IPS-NIHi7 (cell line): ENCODE measurements at regions not wholly inside any gene's neighbourhood (a gene's known extent, or its start where the extent isn't known, plus 50 kb on each side); places are given as distances from the start of the nearest gene placed in this dataset.
A peak's percentile ranks its signal among the peaks of the same experiment; 100 is the strongest.

Source experiments
- DNase-seq: peaks from one replicate; pipeline ENCODE4 v3.0.0; 2012; ENCODE audit warnings: mixed read lengths; ENCODE audit errors: extremely low spot score

DNA sequence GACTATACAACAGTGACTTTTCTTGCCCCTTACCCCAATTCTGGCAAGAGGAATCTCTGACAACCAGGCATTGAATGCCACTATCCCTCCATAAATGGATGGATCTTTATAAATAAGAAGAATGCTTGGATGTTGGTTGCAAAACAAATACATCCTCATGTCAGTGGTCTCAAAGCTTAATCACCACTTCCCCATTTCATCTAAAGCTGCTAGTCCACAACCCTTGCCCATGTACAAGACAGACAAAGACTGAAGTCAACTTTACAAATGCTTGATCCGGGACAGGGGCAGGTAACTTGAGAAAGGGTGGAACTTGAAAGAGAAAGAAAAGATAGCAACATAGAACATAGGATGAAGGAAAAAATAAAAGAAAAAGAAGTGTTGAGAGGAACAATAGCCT, 540.5 kb upstream of the NOX3 start:
- DNase-seq, result no peak

DNA sequence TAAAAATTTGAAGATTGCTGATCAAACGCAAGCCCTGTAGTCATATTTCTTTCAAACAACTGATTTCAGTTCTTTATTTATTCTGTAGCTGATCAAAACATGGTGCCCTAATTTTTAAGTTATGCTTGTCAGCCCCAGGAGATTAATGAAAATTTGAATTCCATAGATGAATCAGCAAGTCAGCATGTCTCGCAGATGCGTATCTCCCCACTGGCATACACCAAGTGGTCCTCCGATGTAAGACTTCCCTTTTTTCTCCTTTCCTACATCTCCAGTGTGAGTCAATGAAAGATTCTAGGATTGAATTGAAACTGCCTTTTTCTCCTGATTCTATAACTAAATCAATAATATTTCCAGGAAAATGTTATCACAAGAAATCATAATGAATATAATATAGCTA, 539.6 kb upstream of the NOX3 start:
- DNase-seq, result no peak

DNA sequence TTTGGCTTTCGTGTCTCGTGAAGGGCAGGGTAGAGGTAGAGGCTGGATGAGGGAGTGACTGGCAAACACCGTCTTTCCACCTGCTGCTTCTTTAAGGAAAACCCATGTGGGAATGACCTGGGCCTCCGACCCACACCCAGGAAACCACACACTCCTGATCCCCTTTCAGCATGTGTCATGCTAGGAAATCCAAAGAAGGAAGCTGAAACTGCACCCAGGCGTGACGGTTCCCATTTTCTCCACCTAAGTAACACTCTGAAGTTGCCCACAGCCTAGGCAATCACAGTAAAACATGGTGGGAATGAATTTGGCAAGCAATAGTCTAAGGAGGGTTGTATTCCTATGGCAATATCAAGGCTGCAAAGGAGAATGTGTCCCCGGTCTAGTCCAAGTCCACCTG, 538.4 kb upstream of the NOX3 start:
- DNase-seq, result no peak

DNA sequence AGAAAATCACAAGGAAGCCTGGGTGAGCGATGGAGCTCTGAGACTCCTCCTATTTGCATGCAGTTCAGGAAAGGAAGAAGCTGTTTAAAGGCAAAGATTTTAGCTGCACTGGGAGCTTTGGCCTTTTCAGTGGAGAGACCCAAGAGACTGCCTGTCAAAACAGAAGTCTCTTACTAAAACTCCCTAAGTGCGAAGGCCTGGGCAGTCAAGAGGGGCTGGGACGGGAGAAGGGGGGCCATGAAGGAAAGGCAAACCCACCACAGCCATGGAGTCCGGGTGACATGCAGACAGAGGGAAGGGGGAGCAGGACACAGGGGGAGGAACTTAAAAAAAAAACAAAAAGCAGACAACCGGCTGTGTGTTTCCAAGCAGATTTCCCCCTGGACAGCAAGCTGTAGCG, 537.6 kb upstream of the NOX3 start:
- DNase-seq, result no peak

DNA sequence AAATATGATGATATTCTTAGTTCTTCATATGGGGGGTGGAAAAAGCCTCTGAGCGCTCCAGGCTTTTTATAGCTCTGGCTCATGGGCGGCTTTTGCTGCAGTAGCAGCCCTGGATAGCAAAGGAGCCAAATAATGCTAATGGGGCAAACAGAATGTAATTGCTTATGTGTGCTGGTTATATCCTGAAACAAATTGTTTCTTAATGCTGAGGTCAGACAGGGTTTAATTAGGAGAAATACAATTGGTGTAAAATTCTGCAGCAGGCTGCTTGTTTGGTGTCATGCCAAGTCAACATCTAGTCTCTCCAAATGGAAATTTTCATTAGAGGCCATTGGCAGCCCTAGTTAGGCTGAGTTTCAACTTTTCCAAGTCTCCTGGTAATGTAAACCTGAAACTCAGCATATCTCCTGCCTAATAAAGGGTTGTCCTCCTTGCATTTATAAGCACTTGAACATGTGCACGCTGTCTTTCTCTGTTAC, 530.1 kb upstream of the NOX3 start:
- DNase-seq, result no peak

DNA sequence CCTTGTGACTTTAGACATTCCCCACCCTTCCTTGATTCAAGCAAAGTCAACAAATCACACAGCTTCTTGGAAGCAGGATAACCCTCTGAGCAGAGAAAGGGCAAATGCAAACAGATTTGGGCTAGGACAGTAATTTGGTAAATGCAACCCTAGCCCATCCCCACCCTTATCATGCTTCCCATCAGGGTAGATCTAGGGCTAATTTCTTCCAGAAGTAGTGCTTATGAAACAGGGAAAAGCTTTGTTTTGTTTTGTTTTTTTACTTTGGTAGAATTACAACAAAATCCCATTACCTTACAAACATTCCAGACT, 525.1 kb upstream of the NOX3 start:
- no peak for DNase-seq

DNA sequence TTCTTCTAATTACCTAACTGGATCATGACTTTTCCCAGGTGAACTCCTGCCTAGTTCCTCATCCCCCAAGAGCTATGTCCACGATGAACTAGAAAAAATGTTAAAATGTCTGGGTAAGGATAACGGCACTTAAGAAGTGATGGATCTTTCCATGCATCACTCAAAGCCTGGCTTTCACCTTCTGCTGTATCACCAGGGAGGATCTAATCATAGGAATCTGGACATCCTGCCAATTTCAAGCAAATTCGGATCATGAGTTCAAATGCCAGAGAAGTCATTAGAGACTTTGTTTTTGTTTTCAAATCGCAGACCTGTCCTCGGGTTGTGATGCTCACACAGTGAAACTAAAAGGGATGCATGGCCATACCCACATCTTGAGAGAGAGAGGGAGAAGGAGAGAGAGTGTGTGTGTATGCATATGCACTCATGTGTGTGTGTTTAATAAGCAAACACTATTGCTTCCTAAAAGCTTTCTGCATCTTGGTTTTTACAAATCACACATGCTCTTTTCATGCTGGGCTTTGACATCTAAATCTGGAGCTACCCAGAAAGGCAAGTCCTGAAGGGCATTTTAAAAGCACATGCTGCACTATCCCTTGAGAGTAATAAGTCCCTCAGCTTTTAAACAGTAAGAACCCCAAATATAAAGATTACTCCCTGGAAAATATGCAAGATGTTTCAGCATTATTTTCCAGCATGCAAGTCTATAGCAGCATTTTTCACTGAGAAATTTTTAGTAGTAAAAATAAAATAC, 524.6 kb upstream of the NOX3 start:
- no peak for DNase-seq

DNA sequence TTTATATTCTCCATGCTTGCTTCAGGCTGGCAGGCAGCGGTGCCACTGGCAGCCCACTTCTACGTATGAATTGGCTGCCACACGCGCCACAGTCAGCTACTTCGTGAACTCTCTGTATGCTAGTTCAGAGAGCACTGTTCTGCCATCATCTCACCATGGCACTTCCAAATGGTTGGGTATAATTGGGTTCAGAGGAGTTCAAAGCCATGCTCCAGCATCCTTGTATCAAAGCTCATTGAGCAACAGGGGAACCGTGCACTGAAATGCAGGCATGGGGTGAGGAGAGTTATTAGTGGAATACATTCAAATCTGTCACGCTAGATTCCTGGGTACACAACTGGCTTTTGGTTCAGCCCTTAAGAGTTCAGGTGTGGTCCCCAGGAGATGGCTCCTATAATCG, 519.9 kb upstream of the NOX3 start:
- DNase-seq, result no peak

DNA sequence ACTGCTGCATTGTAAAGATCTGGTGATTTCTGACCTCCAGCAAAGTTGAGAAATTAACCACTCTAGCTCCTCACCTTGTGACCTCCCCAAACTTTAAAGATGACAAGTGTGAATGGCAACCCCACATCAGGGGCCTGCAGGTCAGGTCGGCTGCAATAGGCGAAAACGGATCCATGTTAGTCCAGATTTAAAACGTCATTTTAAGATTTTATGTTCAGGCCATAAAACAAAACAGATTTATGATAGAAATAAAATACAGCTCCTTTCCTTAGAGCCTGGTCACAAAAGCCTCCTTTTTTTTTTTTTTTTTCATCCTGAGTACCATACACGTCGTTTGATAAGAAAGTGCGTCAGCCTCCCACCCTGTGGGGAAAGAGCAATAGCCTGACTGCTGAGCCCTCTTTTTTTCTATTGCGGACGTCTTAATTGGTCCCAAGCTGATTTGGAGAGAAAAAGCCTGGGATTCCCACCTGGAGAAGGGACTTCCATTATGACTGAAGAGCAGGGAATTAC, 519.2 kb upstream of the NOX3 start:
- DNase-seq, result no peak

DNA sequence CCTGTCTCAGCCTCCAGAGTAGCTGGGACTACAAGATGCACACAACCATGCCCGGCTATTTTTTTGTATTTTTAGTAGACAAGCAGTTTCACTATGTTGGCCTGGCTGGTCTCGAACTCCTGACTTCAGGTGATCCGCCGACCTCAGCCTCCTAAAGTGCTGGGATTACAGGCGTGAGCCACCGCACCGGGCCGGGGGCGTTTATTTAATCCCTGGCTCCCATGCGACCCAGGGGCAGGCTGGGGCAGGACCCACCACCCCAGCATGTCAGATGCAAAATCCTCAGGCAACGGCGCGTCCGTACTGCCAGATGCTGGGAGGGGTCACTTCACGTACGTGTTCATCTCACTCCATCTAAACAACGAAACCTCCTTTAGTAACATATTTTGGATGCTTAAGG, 518.7 kb upstream of the NOX3 start:
- DNase-seq, result no peak

DNA sequence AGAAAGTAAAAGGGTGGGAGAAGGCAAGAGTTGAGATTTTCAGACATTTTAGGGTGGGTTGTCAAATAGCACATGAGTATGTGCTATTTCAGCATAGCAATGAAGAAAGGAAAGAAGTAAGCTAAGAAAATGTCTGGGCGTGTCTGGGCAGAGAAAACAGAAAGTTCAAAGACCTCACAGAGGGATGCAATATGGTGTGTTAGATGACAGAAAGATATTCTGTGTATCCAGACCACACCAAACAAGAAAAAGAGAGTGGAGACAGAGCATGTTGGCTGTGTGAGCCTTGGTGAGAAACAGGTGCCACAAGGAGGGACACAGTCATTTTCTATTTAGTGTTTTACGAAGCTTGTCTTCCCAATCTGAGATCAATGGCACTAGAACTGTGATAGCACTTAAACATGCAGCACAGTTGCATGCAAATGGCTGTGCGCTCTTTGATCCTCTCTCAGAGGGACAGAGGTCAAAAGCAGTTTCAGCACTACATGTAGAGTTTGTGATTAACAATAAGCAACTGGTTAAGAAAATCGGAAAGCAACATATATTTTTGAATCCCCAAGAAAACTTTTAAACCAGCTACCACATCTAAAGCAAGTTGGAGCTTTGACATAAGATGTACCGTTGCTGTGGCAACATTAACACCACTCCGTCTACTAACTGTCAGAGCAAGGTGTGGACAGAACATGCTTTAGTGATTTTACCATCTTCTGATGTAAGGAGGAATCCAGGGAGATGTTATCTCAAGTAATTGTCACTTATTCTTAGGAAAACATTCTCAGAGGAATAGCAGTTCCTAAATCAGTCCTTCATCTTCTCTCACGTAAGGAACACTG, 515.5 kb upstream of the NOX3 start:
- no peak for DNase-seq

DNA sequence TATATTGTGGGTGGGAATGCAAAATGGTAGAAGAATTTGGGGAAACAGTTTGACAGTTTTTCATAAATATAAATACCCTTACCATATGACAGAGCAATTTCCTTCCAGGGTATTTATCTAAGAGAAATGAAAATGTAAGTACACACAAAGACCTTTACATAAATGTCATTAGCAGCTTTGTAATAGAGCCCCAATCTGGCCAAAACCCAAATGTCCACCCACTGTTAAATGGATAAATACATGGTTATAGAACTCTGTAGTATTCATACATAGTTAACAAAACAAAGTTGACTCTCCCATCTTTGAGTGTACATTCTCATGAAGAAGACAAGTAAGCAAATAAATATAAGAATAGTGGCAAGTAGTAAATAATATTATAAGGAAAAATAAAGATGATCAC, 514.8 kb upstream of the NOX3 start:
- DNase-seq, result no peak

DNA sequence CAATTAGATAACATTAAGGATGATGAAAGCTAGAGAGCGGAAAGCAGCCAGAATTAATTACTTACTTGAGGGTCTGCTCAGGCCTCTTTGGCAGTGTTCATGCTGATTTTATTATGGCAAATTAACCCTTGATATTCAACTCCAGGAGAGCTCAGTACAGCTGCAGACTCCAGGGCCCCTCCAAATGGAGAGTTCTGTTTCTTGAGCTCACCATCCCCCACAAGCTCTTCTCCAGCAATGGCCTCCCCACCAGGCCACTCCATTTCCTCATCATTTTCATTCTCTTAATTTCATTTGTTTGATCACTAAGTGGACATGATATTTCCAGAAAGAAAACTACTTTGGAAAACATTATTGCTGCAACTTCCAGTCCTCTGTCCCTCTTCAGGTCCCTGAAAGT, 513.3 kb upstream of the NOX3 start:
- DNase-seq, result no peak

DNA sequence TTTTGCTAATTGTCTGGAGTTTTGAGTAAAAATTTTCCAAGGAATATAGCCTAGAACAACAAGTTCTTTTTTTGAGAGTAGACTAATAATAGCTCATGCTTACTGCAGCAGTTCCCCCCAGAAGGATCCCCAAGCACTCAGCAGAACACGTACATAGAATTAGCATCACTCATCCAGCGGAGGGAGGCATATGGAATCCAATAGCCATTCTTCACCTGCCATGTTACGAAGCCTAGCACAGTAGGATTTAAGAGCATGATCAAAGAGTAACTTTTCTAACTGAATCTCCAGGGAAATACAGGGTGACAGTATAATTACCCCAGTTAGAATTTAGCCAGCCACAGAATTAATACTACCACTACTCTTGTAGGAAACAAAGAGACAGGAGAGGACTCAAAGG, 511.7 kb upstream of the NOX3 start:
- DNase-seq, result no peak

DNA sequence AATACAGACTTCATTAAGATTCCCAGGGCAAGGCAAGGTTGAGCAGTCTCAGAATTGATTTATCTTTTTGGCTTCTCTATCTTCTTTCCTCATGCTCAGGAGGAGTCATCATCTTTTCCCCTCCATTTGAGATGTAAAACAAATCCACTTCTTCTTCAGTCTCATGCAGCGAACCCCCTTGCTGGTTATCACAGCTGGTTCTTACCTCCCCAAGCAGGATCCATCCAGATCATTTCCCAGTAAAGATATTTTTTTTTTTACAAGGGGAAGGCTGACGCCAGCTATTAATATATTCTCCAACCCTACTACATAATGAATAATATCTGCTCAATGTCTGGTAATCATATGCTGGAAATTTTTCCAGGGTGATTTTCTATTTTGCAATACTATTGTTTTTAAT, 508.9 kb upstream of the NOX3 start:
- no peak for DNase-seq

DNA sequence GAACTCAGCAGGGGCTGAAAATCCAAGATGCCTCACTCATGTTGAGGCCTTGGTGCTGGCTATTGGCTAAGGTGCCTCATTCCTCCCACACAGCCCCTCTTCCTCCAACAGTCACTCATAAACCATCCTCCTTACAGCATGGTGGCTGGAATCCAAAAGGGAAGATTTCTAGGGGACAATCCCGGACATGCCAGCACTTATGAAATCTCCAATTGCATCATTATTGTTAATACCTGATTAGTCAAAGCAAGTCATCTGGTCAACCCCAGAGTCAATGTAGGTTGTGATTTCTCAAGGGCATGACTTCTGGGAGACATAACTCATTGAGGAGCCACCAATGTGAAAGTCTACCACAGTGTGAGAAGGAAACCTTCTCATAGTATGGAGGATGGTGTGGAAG, 506.6 kb upstream of the NOX3 start:
- DNase-seq, result no peak

DNA sequence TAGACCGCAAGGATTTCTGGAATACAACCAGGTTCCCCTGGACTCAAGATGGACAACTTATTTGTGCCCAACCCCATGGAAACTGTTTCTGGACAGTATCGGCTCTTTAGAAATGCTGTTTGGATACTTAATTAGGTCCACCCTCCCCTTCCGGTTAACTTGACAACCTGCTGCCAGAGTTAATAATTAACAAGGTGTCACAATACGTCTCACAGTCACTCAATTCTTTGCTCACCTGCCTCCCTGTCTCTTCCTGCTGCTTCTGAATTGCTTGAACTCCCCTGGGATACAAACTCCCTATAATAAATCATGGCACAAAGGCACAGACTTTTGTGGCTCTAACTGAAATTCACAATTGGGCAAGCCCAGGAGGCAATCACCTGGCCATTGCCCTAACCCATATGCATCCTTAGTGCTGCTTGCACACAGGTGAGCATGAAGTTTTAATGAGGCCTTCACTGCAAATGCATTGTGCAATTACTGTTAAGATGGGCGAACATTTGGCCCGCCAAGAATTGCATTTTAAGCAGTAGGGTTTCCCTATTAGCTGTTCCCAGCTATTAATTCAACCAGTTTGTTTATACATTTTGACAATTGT, 504.4 kb upstream of the NOX3 start:
- DNase-seq, result no peak

DNA sequence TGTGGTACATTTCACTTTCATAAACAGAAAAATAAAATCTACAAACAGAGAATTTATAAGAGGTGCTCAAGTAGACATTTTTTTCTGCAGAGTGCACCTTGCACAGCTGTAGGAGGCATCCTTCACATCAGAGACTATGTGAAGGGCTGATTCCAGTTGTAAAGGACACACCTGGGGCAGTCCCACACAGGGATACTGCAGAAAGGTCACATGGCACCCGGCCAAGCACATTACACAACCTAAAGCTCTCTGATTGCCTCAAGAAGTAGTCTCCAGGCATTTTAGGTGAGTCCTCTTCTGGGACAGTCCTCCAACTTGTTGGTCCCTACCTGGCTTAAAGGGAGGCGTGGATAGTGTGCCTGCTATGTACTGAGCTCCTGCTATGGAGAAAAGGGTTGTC, 502.9 kb upstream of the NOX3 start:
- no peak for DNase-seq

DNA sequence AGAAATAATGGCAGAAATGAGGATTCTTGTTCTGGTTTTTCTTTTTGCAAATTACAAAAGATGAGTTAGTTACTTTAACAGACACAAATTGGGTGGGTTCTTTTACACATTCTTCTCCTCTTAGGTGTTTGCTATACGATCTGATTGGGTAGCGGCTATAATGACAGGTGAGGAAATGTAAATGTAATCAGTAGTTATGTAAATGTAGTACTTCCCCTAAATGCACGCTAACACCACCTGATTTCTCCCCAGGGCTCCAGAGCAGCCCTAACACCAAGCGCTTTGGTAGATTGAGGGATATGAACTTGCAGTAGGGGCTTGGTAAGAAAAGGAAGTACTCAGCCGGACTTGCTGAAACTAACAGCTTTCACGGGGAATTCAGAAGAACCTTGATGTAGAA, 499.4 kb upstream of the NOX3 start:
- DNase-seq, result peak; percentile 72

DNA sequence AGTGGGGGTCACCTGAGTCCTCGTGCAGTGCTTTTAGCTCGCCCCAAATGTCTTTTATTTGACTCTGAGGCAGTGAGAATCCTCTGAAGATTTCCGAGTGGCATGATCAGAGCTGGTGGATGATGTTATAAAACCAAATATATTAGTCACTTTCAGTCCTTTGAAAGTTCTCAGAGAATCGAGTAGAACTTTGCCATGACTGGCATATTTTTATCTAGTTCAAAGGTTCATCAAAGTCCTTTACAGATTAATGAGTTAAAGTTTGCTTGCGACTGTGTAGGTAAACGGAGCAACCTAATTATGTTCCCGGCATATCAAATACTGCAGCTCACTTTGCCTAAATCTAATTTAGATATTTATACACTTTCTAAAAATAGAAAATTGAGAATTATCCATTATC, 498.5 kb upstream of the NOX3 start:
- no peak for DNase-seq

DNA sequence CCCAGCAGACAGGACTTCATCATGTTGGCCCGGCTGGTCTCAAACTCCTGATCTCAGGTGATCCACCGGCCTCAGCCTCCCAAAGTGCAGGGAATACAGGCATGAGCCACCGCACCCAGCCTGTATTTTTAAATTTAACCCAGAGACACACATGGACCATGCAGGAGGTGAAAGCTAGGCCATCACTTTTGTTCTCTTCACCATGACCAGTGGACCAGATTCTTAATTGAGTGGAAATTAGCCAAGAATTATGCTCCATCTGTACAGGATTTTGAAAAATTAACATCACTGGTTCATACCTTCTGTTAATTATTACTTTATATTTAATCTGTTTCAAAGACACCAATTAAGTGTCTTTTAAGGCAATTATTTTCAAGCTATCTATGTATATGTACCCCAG, 493.6 kb upstream of the NOX3 start:
- DNase-seq, result no peak

DNA sequence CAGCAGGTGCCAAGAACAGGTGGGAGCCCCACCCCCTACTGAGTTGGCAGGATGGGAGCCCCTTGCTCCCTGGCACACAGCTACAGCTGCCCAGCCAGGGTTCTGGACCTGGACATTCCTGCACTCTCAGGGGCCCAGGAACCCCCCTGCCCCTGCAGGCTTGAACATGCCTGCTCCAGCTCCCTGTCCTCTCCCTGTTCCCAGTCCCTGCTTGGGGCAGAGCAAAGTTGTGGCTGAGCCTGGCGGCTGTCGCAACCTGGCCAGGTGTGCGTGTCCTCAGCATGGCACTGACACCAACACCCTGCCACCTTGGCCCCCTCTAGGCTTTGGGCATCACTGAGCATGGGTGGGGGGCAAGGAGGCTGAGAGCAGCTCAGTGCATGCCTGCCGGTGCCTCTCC, 491.2 kb upstream of the NOX3 start:
- no peak for DNase-seq

DNA sequence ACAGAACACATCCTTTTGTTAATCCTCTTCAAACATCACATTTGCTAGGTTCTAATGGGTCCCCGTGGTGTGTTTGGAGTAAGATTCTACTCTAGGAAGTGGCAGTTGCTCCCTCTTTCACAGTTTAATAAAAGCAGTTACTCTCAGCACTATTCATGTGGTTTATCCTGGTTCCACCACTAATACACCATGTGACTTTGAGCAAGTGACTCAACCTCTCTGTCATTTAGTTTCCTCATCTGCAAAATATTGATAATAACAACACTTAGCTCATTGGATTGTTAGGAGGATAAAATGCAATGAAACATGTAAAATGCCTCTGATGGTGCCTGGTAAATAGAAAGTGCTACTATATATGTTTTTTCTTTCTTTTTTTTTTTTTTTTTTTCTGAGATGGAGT, 488.0 kb upstream of the NOX3 start:
- no peak for DNase-seq
